ENCODE measurements at regions not wholly inside any gene's neighbourhood (a gene's known extent, or its start where the extent isn't known, plus 50 kb on each side); places are given as distances from the start of the nearest gene placed in this dataset.
"Not testable (repeated sequence)": the region's sequence is repeated elsewhere in the genome, so short reads cannot be mapped to it uniquely, and the experiment has no call there.

DNA sequence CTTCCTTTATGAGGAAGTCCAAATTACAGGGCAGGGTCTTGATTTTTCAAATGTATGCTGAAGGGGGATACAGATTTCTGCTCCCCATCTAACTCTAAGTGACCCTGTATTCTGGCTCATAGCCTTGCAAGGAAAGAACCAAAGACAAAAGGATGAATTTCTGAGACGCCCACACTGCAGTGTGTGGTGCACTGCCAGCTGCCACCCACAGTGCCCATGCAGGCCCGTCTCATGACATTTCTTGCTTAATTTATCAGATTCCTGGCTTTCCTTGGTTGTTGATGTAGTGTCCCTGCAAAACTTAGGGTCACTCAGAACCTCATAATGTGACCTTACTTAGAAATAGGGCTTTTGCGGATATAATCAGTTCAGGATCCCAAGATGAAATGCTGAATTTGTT lies 68.0 kb downstream of the CBLN4 start:
- Histone ChIP-seq H3K36me3 (ENCODE audit: insufficient read depth, low read depth, low read length) (no peaks in the 10 kb centered on the region), H3K27me3 (ENCODE audit: insufficient read depth, low read length) (no peaks in the 10 kb centered on the region), H3K9me3 (ENCODE audit: insufficient read depth, low read depth, low read length) (peaks cover 38% of the 10 kb centered on the region), H3K4me1 (ENCODE audit: insufficient read depth, low read length) (no peaks in the 10 kb centered on the region), H3K4me3 (ENCODE audit: low read length) (no peak overlapping the region), H3K9ac (ENCODE audit: low read depth, low read length) (no peak overlapping the region), H3K27ac (ENCODE audit: low read length) (no peak overlapping the region)

DNA sequence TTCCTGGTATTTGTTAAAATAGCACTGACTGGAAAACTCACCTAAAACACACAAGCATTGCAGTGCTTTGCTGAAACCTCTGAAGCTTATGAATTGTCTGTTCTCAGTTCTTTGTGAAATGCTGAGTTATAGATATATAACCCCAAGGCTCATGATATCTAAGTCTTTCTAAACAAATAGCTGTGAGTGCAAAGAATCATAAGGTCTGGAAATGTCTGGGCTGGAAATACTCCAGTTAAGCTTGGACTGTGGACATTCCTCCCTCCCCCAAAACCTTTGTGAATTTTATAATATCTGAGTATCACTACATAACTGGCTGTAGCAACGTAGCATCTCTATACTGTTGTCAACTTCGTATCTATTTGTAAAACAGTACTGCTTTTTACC lies 69.1 kb downstream of the CBLN4 start:
- H3K4me3 ChIP-seq (ENCODE audit: low read length), result no peak overlapping the region
- H3K9me3 ChIP-seq (ENCODE audit: insufficient read depth, low read depth, low read length), result peaks cover 30% of the 10 kb centered on the region
- no peaks in the 10 kb centered on the region for H3K4me1 ChIP-seq (ENCODE audit: insufficient read depth, low read length)
- no peak overlapping the region for H3K9ac ChIP-seq (ENCODE audit: low read depth, low read length)
- H3K36me3 ChIP-seq (ENCODE audit: insufficient read depth, low read depth, low read length), result no peaks in the 10 kb centered on the region
- no peaks in the 10 kb centered on the region for H3K27me3 ChIP-seq (ENCODE audit: insufficient read depth, low read length)
- no peak overlapping the region for H3K27ac ChIP-seq (ENCODE audit: low read length)

DNA sequence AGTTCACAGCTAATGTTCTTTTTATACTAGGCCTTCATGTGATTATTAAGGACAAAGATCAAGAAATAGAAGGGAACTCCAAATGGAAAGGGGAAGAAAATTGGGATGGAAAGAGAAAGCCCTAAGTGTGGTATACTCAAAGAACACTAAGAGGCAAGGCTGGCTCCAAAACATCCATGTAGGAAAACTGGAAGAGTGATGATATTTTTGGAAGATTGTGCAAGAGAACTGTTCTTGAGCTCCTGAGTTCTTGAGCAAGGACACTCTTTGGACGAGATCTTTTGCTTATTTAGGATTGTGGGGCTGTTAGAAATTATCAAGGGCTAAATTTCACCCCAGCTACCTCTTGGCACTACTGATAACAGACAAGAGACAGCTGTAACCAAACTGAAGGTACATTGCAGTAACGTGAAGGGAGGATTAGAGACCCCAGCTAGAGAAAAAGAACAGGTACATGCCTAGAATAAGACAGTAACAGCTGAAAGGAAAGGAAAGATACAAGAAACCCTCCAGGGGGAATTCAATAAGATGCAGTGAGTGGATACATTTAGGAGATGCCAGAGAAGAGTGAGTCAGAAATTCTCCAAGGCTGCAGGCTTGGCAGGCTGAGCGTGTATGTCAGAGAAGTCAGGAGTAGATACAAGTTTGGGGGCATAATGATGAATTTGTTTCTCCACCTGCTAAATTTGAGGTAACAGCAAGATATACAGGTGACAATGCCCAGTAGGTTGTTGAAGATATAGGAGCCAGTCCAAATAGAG lies 69.7 kb downstream of the CBLN4 start:
- Histone ChIP-seq H3K4me3 (ENCODE audit: low read length) (no peak overlapping the region), H3K9ac (ENCODE audit: low read depth, low read length) (no peak overlapping the region), H3K27ac (ENCODE audit: low read length) (no peak overlapping the region), H3K4me1 (ENCODE audit: insufficient read depth, low read length) (no peaks in the 10 kb centered on the region), H3K9me3 (ENCODE audit: insufficient read depth, low read depth, low read length) (peaks cover 27% of the 10 kb centered on the region), H3K27me3 (ENCODE audit: insufficient read depth, low read length) (no peaks in the 10 kb centered on the region), H3K36me3 (ENCODE audit: insufficient read depth, low read depth, low read length) (no peaks in the 10 kb centered on the region)

DNA sequence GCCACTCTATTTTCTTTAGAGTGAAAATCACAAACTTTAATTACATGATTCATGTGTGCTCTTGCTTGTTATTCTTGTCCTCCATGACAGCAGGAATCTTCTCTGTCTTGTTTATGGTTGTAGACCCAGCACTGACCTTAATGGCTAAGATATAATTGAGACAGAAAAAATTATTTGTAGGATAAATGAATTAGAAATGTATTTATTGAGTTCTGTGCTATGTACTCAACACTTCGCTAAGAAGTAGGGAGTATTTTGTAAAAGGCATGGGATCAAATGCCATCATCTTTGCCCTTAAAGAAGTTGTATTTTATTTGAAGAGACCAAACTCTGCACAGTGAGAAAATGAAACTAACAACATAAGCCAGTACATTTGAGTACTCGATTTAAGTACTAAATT lies 71.2 kb downstream of the CBLN4 start:
- no peak overlapping the region for H3K27ac ChIP-seq (ENCODE audit: low read length)
- no peaks in the 10 kb centered on the region for H3K36me3 ChIP-seq (ENCODE audit: insufficient read depth, low read depth, low read length)
- no peaks in the 10 kb centered on the region for H3K27me3 ChIP-seq (ENCODE audit: insufficient read depth, low read length)
- H3K4me1 ChIP-seq (ENCODE audit: insufficient read depth, low read length), result no peaks in the 10 kb centered on the region
- H3K4me3 ChIP-seq (ENCODE audit: low read length), result no peak overlapping the region
- no peak overlapping the region for H3K9ac ChIP-seq (ENCODE audit: low read depth, low read length)
- H3K9me3 ChIP-seq (ENCODE audit: insufficient read depth, low read depth, low read length), result peaks cover 16% of the 10 kb centered on the region

DNA sequence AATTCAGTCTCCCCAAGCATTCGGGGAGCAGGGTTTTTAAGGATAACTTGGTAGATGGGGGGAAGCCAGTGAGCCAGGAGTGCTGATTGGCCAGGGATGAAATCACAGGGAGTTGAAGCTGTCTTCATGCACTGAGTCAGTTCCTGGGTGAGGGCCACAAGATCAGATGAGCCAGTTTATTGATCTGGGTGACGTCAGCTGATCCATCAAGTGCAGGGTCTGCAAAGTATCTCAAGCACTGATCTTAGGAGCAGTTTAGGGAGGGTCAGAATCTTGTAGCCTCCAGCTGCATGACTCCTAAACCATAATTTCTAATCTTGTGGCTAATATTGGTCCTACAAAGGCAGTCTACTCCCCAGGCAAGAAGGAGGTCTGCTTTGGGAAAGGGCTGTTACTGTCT lies 74.4 kb downstream of the CBLN4 start:
- not testable (repeated sequence) for H3K4me1 ChIP-seq (ENCODE audit: insufficient read depth, low read length); H3K9ac ChIP-seq (ENCODE audit: low read depth, low read length); H3K4me3 ChIP-seq (ENCODE audit: low read length); H3K27ac ChIP-seq (ENCODE audit: low read length); H3K36me3 ChIP-seq (ENCODE audit: insufficient read depth, low read depth, low read length); H3K27me3 ChIP-seq (ENCODE audit: insufficient read depth, low read length)
- peaks cover 29% of the 10 kb centered on the region for H3K9me3 ChIP-seq (ENCODE audit: insufficient read depth, low read depth, low read length)

DNA sequence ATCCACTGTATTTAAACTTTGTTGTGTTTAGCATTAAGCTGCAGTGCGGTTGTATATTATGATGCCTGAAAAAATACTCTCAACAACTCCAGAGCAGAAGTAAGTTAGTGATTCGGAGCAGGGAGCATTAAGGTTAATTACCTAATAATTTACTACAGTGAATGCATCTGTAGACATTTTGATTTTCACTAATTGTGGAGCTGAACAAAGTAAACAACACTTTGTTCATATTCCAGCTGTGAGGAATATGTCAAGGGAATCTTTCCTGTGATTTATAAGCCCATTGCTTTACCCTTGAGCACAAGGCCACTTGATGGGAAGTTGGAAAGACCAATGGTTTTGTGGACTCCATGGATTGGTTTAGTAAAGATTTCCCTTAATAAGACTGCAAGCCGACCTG lies 77.1 kb downstream of the CBLN4 start:
- peaks cover 32% of the 10 kb centered on the region for H3K9me3 ChIP-seq (ENCODE audit: insufficient read depth, low read depth, low read length)
- no peak overlapping the region for H3K9ac ChIP-seq (ENCODE audit: low read depth, low read length)
- no peaks in the 10 kb centered on the region for H3K27me3 ChIP-seq (ENCODE audit: insufficient read depth, low read length)
- H3K27ac ChIP-seq (ENCODE audit: low read length), result no peak overlapping the region
- H3K4me1 ChIP-seq (ENCODE audit: insufficient read depth, low read length), result no peaks in the 10 kb centered on the region
- no peaks in the 10 kb centered on the region for H3K36me3 ChIP-seq (ENCODE audit: insufficient read depth, low read depth, low read length)
- H3K4me3 ChIP-seq (ENCODE audit: low read length), result no peak overlapping the region

DNA sequence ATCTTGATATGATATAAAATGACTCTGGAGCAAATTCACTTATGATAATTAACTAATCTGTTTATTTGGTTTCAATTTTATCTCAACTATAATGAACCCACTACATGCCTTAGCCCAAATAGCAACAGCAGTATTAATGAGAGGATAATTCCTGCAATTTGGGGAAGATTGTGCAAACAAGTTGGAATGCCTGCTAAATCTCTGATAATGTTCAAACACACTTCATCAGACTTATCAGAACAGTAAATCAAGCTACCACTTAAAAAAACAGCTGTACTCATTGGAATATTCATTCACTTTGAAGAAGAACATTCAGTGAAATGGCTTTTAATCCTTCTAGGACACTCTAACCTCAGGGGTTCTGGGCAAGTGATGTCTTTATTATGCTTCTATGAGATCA lies 85.4 kb downstream of the CBLN4 start:
- Histone ChIP-seq H3K27ac (ENCODE audit: low read length) (no peak overlapping the region), H3K9ac (ENCODE audit: low read depth, low read length) (no peak overlapping the region), H3K4me3 (ENCODE audit: low read length) (no peak overlapping the region), H3K4me1 (ENCODE audit: insufficient read depth, low read length) (no peaks in the 10 kb centered on the region), H3K9me3 (ENCODE audit: insufficient read depth, low read depth, low read length) (peaks cover 51% of the 10 kb centered on the region), H3K27me3 (ENCODE audit: insufficient read depth, low read length) (no peaks in the 10 kb centered on the region), H3K36me3 (ENCODE audit: insufficient read depth, low read depth, low read length) (no peaks in the 10 kb centered on the region)

DNA sequence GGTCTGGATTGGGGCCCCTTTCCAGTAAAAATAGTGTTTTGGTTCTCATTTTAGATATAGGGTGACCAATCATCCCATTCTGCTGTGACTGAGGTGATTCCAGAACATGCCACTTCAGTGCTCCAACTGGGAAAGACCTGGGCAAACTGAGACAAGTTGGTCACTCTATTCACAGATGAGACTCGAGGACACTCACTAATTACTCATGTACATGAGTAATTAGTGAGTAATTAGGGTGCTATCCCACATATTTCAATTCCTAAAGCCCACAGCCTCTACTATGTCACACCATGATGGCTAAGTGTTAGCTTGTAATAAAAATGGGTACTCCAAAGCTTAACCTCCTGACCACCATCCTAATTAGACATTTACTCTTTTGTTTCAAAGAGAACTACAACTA lies 86.0 kb downstream of the CBLN4 start:
- Histone ChIP-seq H3K9ac (ENCODE audit: low read depth, low read length) (no peak overlapping the region), H3K9me3 (ENCODE audit: insufficient read depth, low read depth, low read length) (peaks cover 55% of the 10 kb centered on the region), H3K4me3 (ENCODE audit: low read length) (no peak overlapping the region), H3K36me3 (ENCODE audit: insufficient read depth, low read depth, low read length) (no peaks in the 10 kb centered on the region), H3K27me3 (ENCODE audit: insufficient read depth, low read length) (no peaks in the 10 kb centered on the region), H3K27ac (ENCODE audit: low read length) (no peak overlapping the region), H3K4me1 (ENCODE audit: insufficient read depth, low read length) (no peaks in the 10 kb centered on the region)

DNA sequence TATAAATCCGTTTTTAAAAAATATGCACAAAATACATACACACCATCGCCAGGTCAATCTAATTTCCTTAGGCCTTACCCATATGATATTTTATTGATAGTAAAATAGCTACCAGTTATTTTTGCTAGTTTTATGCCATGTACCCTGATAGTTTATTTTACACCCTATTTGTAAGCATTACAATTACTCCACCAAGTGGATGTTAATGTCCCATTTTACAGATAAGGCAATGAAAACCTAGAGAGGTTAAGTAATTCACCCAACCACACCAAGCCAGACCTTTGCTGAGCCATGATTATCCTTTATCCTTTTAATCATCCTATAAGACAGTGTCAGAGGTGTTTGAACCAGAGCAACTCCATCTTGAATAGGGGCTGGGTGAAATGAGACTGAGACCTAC lies 86.8 kb downstream of the CBLN4 start:
- Histone ChIP-seq H3K36me3 (ENCODE audit: insufficient read depth, low read depth, low read length) (no peaks in the 10 kb centered on the region), H3K27me3 (ENCODE audit: insufficient read depth, low read length) (no peaks in the 10 kb centered on the region), H3K9ac (ENCODE audit: low read depth, low read length) (no peak overlapping the region), H3K4me1 (ENCODE audit: insufficient read depth, low read length) (no peaks in the 10 kb centered on the region), H3K9me3 (ENCODE audit: insufficient read depth, low read depth, low read length) (peaks cover 59% of the 10 kb centered on the region), H3K27ac (ENCODE audit: low read length) (no peak overlapping the region), H3K4me3 (ENCODE audit: low read length) (no peak overlapping the region)

DNA sequence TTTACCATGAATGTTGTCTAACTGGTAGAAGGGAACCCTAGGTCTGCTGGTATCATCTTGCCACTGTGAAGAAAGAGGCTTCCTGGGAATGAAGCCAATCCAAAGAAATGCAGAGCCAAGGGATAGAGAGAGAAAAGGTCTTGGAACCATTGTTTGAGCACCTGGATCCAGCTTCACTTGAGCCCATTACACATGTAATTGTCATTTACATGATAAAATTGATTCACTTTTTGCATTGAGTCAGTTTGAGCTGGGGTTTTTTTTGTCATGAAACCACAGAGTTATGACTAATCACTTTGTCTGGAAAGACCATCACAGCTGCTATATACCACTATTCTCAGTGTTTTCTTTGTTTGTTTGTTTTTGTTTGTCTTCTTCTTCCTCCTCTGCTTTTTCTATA lies 112.3 kb downstream of the CBLN4 start:
- no peaks in the 10 kb centered on the region for H3K27me3 ChIP-seq (ENCODE audit: insufficient read depth, low read length)
- no peak overlapping the region for H3K9ac ChIP-seq (ENCODE audit: low read depth, low read length)
- H3K4me1 ChIP-seq (ENCODE audit: insufficient read depth, low read length), result no peaks in the 10 kb centered on the region
- peaks cover 37% of the 10 kb centered on the region for H3K9me3 ChIP-seq (ENCODE audit: insufficient read depth, low read depth, low read length)
- H3K4me3 ChIP-seq (ENCODE audit: low read length), result no peak overlapping the region
- no peaks in the 10 kb centered on the region for H3K36me3 ChIP-seq (ENCODE audit: insufficient read depth, low read depth, low read length)
- no peak overlapping the region for H3K27ac ChIP-seq (ENCODE audit: low read length)

DNA sequence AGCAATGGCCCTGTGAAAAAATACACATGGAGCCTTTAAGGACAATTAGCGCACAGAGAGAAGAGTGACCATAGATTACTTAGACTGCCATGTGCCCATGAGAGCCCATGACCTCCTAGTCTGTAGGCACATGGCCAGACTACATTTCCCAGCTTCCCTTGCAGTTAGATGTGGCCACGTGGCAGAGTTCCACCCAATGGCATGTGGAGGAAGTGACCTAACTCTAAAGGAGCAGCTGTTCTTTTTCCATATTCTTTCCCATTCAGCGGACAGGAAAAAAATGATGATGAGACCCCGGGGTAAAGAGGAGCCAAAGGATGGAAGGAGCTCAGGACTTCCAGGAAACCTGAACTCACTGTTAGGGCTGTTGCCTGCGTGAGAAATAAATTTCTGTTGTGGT lies 116.6 kb downstream of the CBLN4 start:
- Histone ChIP-seq H3K4me3 (ENCODE audit: low read length) (no peak overlapping the region), H3K36me3 (ENCODE audit: insufficient read depth, low read depth, low read length) (no peaks in the 10 kb centered on the region), H3K4me1 (ENCODE audit: insufficient read depth, low read length) (no peaks in the 10 kb centered on the region), H3K9ac (ENCODE audit: low read depth, low read length) (no peak overlapping the region), H3K27ac (ENCODE audit: low read length) (no peak overlapping the region), H3K27me3 (ENCODE audit: insufficient read depth, low read length) (no peaks in the 10 kb centered on the region), H3K9me3 (ENCODE audit: insufficient read depth, low read depth, low read length) (peaks cover 29% of the 10 kb centered on the region)

DNA sequence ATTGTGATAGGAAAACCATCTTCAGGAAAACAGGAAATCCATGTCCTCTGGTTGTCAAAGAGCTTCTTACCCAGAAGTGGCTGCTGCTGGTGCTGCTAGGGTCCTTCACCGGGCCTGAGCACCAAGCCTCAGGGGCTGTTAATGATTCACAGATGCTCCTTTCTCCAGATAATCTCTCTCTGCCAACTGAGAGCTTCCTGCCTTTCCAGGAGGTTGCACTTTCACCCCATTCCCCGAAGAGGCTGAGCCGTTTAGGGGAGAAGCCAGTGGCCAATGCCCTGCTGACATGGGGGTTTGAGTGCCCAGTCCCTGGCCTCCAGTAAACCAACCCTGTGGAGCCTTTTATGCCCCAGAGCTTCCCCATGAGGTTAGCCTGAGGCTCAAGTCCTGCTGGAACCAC lies 122.4 kb downstream of the CBLN4 start:
- no peak overlapping the region for H3K4me3 ChIP-seq (ENCODE audit: low read length)
- peaks cover 5% of the 10 kb centered on the region for H3K9me3 ChIP-seq (ENCODE audit: insufficient read depth, low read depth, low read length)
- H3K4me1 ChIP-seq (ENCODE audit: insufficient read depth, low read length), result no peaks in the 10 kb centered on the region

More for the DNA sequence above, 122.4 kb downstream of the CBLN4 start:
- Histone ChIP-seq H3K27me3 (ENCODE audit: insufficient read depth, low read length) (no peaks in the 10 kb centered on the region), H3K9ac (ENCODE audit: low read depth, low read length) (no peak overlapping the region), H3K36me3 (ENCODE audit: insufficient read depth, low read depth, low read length) (no peaks in the 10 kb centered on the region), H3K27ac (ENCODE audit: low read length) (no peak overlapping the region)

All from iPS-20b (cell line).